ENCODE measurements at regions not wholly inside any gene's neighbourhood (a gene's known extent, or its start where the extent isn't known, plus 50 kb on each side); places are given as distances from the start of the nearest gene placed in this dataset.

GRCh38 chr10:83553366-83553765, 585.9 kb upstream of the GHITM start:
- Histone ChIP-seq H3K9me3 (replicated peaks in 1 of 2; ENCODE audit: control insufficient read depth in 1 of 2, insufficient read depth in 1 of 2, low read length in 2 of 2) (peaks cover 0 to 8% of the 10 kb centered on the region in 2 donors), H3K79me2 (ENCODE audit: insufficient read depth, low read length) (no peaks in the 10 kb centered on the region), H3K4me1 (ENCODE audit: control insufficient read depth in 1 of 2, insufficient read depth in 2 of 2, low read length in 2 of 2) (no peaks in the 10 kb centered on the region), H3K27me3 (ENCODE audit: control insufficient read depth in 2 of 2, insufficient read depth in 2 of 2, low read length in 2 of 2) (no peaks in the 10 kb centered on the region), H3K4me2 (replicated peaks; ENCODE audit: extremely low read depth, low read length, poor library complexity, severe bottlenecking) (no peak overlapping the region), H3K4me3 (replicated peaks in 1 of 3; ENCODE audit: low read depth in 2 of 3, low read length in 3 of 3) (no peak overlapping the region), H3K9ac (ENCODE audit: insufficient read depth, low read length, poor library complexity, severe bottlenecking) (no peak overlapping the region), H3K36me3 (replicated peaks in 1 of 2; ENCODE audit: control insufficient read depth in 1 of 2, insufficient read depth in 2 of 2, low read length in 2 of 2) (no peaks in the 10 kb centered on the region), H4K20me1 (ENCODE audit: insufficient read depth, low read length) (no peaks in the 10 kb centered on the region), H3K27ac (ENCODE audit: low read depth in 1 of 2, low read length in 2 of 2) (no peak overlapping the region), H2AFZ (ENCODE audit: insufficient read depth, low read depth, low read length, poor library complexity, severe bottlenecking) (no peak overlapping the region)
- no peak for TF ChIP-seq CTCF (IDR thresholded peaks at IDR 0.05)
- Mint-ChIP-seq H3K4me3 (no peak overlapping the region), H3K9me3 (peaks cover 0 to 20% (median 4%) of the 10 kb centered on the region in 7 donors), H3K27ac (peak overlapping the region in 1 of 7 donors; percentile 76), H3K36me3 (no peaks in the 10 kb centered on the region), H3K4me1 (no peaks in the 10 kb centered on the region), H3K27me3 (ENCODE audit: low read depth in 3 of 3) (peaks cover 0 to 2% (median 0%) of the 10 kb centered on the region in 3 donors)
- WGBS (ENCODE audit: insufficient coverage): 100% methylated on average over 1 of the region's 1 CpG
- intact Hi-C loops (cut with micrococcal nuclease): no loop called here
- DNase-seq: no peak

- H3K4me3 ChIP-seq (replicated peaks in 1 of 3; ENCODE audit: low read depth in 2 of 3, low read length in 3 of 3): no peak overlapping the region
- no peaks in the 10 kb centered on the region for H4K20me1 ChIP-seq (ENCODE audit: insufficient read depth, low read length)
- no peak overlapping the region for H3K4me2 ChIP-seq (replicated peaks; ENCODE audit: extremely low read depth, low read length, poor library complexity, severe bottlenecking)
- no peaks in the 10 kb centered on the region for H3K36me3 ChIP-seq (replicated peaks in 1 of 2; ENCODE audit: control insufficient read depth in 1 of 2, insufficient read depth in 2 of 2, low read length in 2 of 2)
- no peak for TF ChIP-seq CTCF (IDR thresholded peaks at IDR 0.05)
- H3K27ac Mint-ChIP-seq: no peak overlapping the region
- no peak overlapping the region for H3K9ac ChIP-seq (ENCODE audit: insufficient read depth, low read length, poor library complexity, severe bottlenecking)
- no peaks in the 10 kb centered on the region for H3K36me3 Mint-ChIP-seq
- H3K79me2 ChIP-seq (ENCODE audit: insufficient read depth, low read length): no peaks in the 10 kb centered on the region
- intact Hi-C loops (cut with micrococcal nuclease): no loop called here
- no peak overlapping the region for H3K4me3 Mint-ChIP-seq
- H3K4me1 Mint-ChIP-seq: no peaks in the 10 kb centered on the region
- H3K27me3 Mint-ChIP-seq (ENCODE audit: low read depth in 3 of 3): peaks cover 0 to 2% (median 0%) of the 10 kb centered on the region in 3 donors
- no peaks in the 10 kb centered on the region for H3K27me3 ChIP-seq (ENCODE audit: control insufficient read depth in 2 of 2, insufficient read depth in 2 of 2, low read length in 2 of 2)
- no peak overlapping the region for H3K27ac ChIP-seq (ENCODE audit: low read depth in 1 of 2, low read length in 2 of 2)
- H3K9me3 ChIP-seq (replicated peaks in 1 of 2; ENCODE audit: control insufficient read depth in 1 of 2, insufficient read depth in 1 of 2, low read length in 2 of 2): peaks cover 4 to 5% of the 10 kb centered on the region in 2 donors
- no peak for DNase-seq
- peaks cover 0 to 17% (median 4%) of the 10 kb centered on the region in 7 donors for H3K9me3 Mint-ChIP-seq
- H3K4me1 ChIP-seq (ENCODE audit: control insufficient read depth in 1 of 2, insufficient read depth in 2 of 2, low read length in 2 of 2): no peaks in the 10 kb centered on the region
- no peak overlapping the region for H2AFZ ChIP-seq (ENCODE audit: insufficient read depth, low read depth, low read length, poor library complexity, severe bottlenecking)
These were observed 584.0 kb upstream of the GHITM start for GRCh38 chr10:83555264-83555663.

All from CD14-positive monocyte (primary cell).